Ovary (tissue), 7 donors: ENCODE measurements at regions not wholly inside any gene's neighbourhood (a gene's known extent, or its start where the extent isn't known, plus 50 kb on each side); places are given as distances from the start of the nearest gene placed in this dataset.

ENCODE experiments used
- DNase-seq, 5 donors: peaks; one replicate each; pipeline ENCODE4 v3.0.0-alpha.2; 2019 to 2020
- H3K27ac ChIP-seq, 2 donors: fragments of 200-600 bp; one replicate each; pipeline versions ENCODE4 v1.5.1 to v1.8.0; 2019 to 2022
- H3K27me3 ChIP-seq: fragments of 200-600 bp; one replicate; pipeline ENCODE4 v1.8.0; 2022
- H3K36me3 ChIP-seq: fragments of 200-600 bp; sonication (generic); one replicate; pipeline ENCODE4 v1.5.1; 2019
- H3K4me1 ChIP-seq: one replicate; pipeline ENCODE4 v1.8.1; 2013; ENCODE audit warnings: mild to moderate bottlenecking, moderate library complexity; ENCODE audit not compliant: insufficient read depth
- H3K4me3 ChIP-seq: fragments of 200-600 bp; sonication (generic); one replicate; pipeline ENCODE4 v1.5.1; 2017
- H3K9me3 ChIP-seq, 2 donors: fragments of 200-600 bp in 1 of 2; sonication (generic) in 1 of 2; one replicate each; pipeline versions ENCODE4 v1.5.1 to v1.8.1; 2013 to 2019; ENCODE audit warnings: mild to moderate bottlenecking in 1 of 2, moderate library complexity in 1 of 2
- EP300 ChIP-seq: sonication (generic); formaldehyde crosslinking; IDR thresholded peaks from one replicate; pipeline ENCODE4 v1.6.1; 2017; ENCODE audit warnings: antibody characterized with exemption
- POLR2A ChIP-seq: fragments of 450-650 bp; IDR thresholded peaks from one replicate; pipeline ENCODE4 v1.6.1; 2017; ENCODE audit warnings: antibody characterized with exemption, mild to moderate bottlenecking, moderate library complexity
- WGBS, 3 donors: extraction: QIAGEN DNeasy Blood & Tissue Kit in 1 of 3; methylation state at CpG; one replicate each; pipeline versions ENCODE4 v1.1.5 to v1.1.7; 2013 to 2017; 5-methylcytosine and 5-hydroxymethylcytosine counted together
- intact Hi-C, 4 donors: fragments of 100-400 bp; cut with DNase I; formaldehyde crosslinking; loops; one replicate each; pipeline versions ENCODE4 v1.11.0 to v1.15.1; 2022 to 2023
- TF ChIP-seq, protein P1 (sequence below), 3 donors: fragments of 450-650 bp in 2 of 3; fragments of 200-600 bp in 1 of 3; IDR thresholded peaks; one replicate each; pipeline versions ENCODE4 v1.5.1 to v1.8.0; 2016 to 2022; ENCODE audit warnings: antibody characterized with exemption in 3 of 3, mild to moderate bottlenecking in 1 of 3
- donor health status: DM: no; HTN: no; CAD: no; lungs with moderate emphysema.
- donor health status: DM: no; HTN: no; CAD: no.
- donor health status: Bipolar disorder and iron deficiency.
- donor health status: DM: no; HTN: no; CAD: no.
- donor health status: DM: yes; HTN: yes; CAD: no.

DNA sequence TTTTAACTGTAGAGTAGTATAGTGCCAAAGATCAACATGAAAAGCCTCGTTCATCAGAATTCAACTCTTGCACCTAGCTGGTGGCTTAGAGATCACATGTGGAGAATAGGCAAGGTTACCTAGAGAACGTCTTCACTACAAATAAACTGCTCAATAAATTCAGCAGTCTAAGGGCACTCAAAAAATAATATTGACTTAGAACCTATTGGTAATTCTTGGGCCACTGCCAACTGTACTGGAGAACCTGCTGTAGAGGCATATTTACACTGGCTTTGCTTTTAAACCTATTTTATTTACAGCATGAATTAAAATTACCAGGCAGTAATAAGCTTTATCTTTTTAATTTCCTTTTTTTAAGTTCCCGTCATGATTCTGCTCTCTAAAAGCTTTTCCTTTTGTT is 343.7 kb downstream of the PDHA2 start:
- no peak for TF ChIP-seq POLR2A
- TF ChIP-seq, protein P1, sequence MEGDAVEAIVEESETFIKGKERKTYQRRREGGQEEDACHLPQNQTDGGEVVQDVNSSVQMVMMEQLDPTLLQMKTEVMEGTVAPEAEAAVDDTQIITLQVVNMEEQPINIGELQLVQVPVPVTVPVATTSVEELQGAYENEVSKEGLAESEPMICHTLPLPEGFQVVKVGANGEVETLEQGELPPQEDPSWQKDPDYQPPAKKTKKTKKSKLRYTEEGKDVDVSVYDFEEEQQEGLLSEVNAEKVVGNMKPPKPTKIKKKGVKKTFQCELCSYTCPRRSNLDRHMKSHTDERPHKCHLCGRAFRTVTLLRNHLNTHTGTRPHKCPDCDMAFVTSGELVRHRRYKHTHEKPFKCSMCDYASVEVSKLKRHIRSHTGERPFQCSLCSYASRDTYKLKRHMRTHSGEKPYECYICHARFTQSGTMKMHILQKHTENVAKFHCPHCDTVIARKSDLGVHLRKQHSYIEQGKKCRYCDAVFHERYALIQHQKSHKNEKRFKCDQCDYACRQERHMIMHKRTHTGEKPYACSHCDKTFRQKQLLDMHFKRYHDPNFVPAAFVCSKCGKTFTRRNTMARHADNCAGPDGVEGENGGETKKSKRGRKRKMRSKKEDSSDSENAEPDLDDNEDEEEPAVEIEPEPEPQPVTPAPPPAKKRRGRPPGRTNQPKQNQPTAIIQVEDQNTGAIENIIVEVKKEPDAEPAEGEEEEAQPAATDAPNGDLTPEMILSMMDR (IDR thresholded peaks at IDR 0.05): no peak
- TF ChIP-seq EP300: no peak
- DNase-seq: no peak
- Histone ChIP-seq H3K27me3 (no peaks in the 10 kb centered on the region), H3K4me3 (no peak overlapping the region), H3K4me1 (no peaks in the 10 kb centered on the region), H3K36me3 (no peaks in the 10 kb centered on the region), H3K27ac (no peak overlapping the region), H3K9me3 (no peaks in the 10 kb centered on the region)
- 75 to 80% (median 78%) methylated on average over 3 of the region's 3 CpGs for WGBS, 3 donors
- intact Hi-C loops: no loop called here

DNA sequence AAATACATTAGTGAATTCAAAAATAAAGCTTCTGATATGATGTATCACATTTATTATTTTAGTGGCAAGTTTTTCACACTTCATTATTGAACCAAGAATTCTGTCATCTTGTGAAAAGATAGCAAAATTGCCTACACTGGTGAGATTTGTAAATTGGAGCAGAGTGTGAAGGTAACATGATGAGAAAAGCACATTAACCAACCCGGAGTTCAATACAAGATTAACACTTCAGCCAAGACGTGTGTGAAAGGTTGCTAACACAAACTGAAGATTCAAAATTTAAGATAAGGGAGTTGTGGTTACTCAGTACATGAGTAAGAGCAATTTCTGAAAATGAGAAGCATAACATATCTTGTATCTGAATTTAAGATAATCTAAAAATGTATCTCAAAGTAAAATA is 346.7 kb downstream of the PDHA2 start:
- intact Hi-C loops: no loop called here
- 54 to 70% (median 58%) methylated on average over 2 of the region's 2 CpGs for WGBS, 3 donors
- Histone ChIP-seq H3K4me3 (no peak overlapping the region), H3K27me3 (no peaks in the 10 kb centered on the region), H3K36me3 (no peaks in the 10 kb centered on the region), H3K9me3 (no peaks in the 10 kb centered on the region), H3K4me1 (no peaks in the 10 kb centered on the region), H3K27ac (no peak overlapping the region)
- no peak for DNase-seq
- TF ChIP-seq POLR2A: no peak
- TF ChIP-seq, protein P1 (IDR thresholded peaks at IDR 0.05): no peak
- TF ChIP-seq EP300: no peak

DNA sequence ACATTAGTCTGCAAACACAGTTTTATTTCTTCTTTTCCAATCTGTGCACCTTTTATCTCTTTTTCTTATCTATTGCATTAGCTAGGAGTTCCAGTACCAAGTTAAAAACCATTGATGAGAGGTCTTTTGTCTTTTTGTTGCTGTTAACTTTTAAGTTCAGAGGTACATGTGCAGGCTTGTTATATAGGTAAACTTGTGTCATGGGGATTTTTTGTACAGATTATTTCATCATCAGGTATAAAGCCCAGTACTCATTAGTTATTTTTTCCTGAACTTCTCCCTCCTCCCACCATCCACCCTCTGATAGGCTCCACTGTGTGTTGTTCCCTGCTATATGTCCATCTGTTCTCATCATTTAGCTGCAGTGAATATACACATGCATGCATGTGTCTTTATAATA is 349.9 kb downstream of the PDHA2 start:
- H3K36me3 ChIP-seq: no peaks in the 10 kb centered on the region
- no peak overlapping the region for H3K4me3 ChIP-seq
- no peaks in the 10 kb centered on the region for H3K27me3 ChIP-seq
- intact Hi-C loops: no loop called here
- no peaks in the 10 kb centered on the region for H3K4me1 ChIP-seq
- no peak overlapping the region for H3K27ac ChIP-seq
- TF ChIP-seq, protein P1 (IDR thresholded peaks at IDR 0.05): no peak
- no peak for TF ChIP-seq POLR2A
- TF ChIP-seq EP300: no peak
- DNase-seq: no peak
- no peaks in the 10 kb centered on the region for H3K9me3 ChIP-seq

DNA sequence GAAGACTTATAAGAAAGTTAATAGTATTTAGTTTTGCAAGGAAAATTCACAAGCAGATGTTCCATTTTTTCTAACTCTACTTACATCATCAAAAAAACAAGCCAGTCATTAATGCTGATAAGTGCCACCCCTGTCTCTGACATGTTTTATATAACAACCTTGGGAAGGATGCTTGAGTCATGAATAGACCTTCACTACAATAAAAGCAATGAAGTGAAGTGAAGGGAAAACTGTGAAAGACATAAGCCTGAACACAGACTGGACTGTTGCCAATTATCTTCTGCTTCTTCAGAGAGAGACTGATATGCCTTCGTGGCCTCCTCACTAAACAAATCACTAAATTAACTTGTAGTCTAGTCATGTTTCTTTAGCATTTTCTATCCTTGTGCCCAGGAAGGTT is 353.2 kb downstream of the PDHA2 start:
- intact Hi-C loops: no loop called here
- DNase-seq: no peak
- Histone ChIP-seq H3K4me3 (no peak overlapping the region), H3K9me3 (no peaks in the 10 kb centered on the region), H3K36me3 (no peaks in the 10 kb centered on the region), H3K27me3 (no peaks in the 10 kb centered on the region), H3K4me1 (no peaks in the 10 kb centered on the region), H3K27ac (no peak overlapping the region)
- TF ChIP-seq EP300 (no peak), POLR2A (no peak)
- 20 to 29% (median 29%) methylated on average over 1 of the region's 1 CpG for WGBS, 3 donors

DNA sequence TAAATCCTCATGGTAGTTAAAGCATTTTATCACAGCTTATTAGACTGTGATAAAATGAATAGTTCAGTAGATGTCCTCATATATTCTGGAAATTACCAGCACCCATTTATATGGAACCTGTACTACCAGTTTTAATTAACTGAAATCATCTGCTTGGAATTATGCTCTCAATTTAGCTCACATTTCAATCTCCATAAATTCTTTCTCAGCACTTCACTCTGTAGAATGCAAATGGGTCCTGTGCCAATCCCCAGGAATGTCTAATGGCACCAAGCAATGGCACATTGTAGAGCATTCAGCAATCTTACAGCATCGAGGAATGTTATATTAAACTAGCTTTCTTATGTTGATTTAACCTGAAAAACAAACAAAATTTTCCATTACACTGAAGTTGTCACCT is 355.1 kb downstream of the PDHA2 start:
- intact Hi-C loops: no loop called here
- H3K27ac ChIP-seq: no peak overlapping the region
- no peak for DNase-seq
- 77 to 86% (median 79%) methylated on average over 1 of the region's 1 CpG for WGBS, 3 donors
- no peaks in the 10 kb centered on the region for H3K4me1 ChIP-seq
- no peaks in the 10 kb centered on the region for H3K9me3 ChIP-seq
- no peaks in the 10 kb centered on the region for H3K36me3 ChIP-seq
- H3K4me3 ChIP-seq: no peak overlapping the region
- H3K27me3 ChIP-seq: no peaks in the 10 kb centered on the region
- TF ChIP-seq, protein P1 (IDR thresholded peaks at IDR 0.05): no peak
- TF ChIP-seq EP300: no peak
- TF ChIP-seq POLR2A: no peak
